ENCODE measurements at regions not wholly inside any gene's neighbourhood (a gene's known extent, or its start where the extent isn't known, plus 50 kb on each side); places are given as distances from the start of the nearest gene placed in this dataset.

DNA sequence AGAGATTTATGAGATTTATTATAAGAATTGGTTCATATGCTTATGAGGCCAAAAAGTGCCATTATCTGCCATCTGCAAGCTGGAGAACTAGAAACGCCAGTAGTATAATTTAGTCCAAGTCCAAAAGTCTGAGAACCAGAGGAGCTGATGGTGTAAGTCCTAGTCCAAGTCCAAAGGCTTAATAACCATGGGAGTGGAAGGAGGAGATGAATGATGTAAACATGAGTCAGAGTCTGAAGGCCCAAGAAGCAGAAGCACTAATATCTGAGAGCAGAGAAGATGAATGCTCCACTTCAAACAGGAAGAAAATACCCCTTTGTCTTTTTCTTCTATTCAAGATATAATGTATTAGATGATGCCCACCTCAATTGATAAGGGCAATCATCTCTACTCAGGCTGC lies 185.7 kb downstream of the CGGBP1 start:
- TF ChIP-seq, protein P1, sequence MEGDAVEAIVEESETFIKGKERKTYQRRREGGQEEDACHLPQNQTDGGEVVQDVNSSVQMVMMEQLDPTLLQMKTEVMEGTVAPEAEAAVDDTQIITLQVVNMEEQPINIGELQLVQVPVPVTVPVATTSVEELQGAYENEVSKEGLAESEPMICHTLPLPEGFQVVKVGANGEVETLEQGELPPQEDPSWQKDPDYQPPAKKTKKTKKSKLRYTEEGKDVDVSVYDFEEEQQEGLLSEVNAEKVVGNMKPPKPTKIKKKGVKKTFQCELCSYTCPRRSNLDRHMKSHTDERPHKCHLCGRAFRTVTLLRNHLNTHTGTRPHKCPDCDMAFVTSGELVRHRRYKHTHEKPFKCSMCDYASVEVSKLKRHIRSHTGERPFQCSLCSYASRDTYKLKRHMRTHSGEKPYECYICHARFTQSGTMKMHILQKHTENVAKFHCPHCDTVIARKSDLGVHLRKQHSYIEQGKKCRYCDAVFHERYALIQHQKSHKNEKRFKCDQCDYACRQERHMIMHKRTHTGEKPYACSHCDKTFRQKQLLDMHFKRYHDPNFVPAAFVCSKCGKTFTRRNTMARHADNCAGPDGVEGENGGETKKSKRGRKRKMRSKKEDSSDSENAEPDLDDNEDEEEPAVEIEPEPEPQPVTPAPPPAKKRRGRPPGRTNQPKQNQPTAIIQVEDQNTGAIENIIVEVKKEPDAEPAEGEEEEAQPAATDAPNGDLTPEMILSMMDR (IDR thresholded peaks at IDR 0.05; ENCODE audit: low read depth, low read length): no peak
- TF ChIP-seq EZH2phosphoT487 (IDR thresholded peaks at IDR 0.05; ENCODE audit: low read depth): no peak

All from OCI-LY3 (cell line).